NB4 (cell line): ENCODE measurements at regions not wholly inside any gene's neighbourhood (a gene's known extent, or its start where the extent isn't known, plus 50 kb on each side); places are given as distances from the start of the nearest gene placed in this dataset.
"Not testable (repeated sequence)": the region's sequence is repeated elsewhere in the genome, so short reads cannot be mapped to it uniquely, and the experiment has no call there.

Experiments used
- CTCF ChIP-seq: IDR thresholded peaks from one replicate; pipeline ENCODE4 v1.5.1; 2012; ENCODE audit warnings: low read depth, low read length
- POLR2A ChIP-seq: IDR thresholded peaks from 2 replicates; pipeline ENCODE4 v1.6.1; 2011; ENCODE audit warnings: mild to moderate bottlenecking; ENCODE audit not compliant: insufficient read length; ENCODE audit errors: extremely low read depth

GRCh38 chr3:195967387-195967720 lies 59.0 kb upstream of the TNK2 start:
- TF ChIP-seq CTCF, POLR2A: not testable (repeated sequence)
